Fibroblast of skin of right quadriceps (primary cell): ENCODE measurements at regions not wholly inside any gene's neighbourhood (a gene's known extent, or its start where the extent isn't known, plus 50 kb on each side); places are given as distances from the start of the nearest gene placed in this dataset.

Source experiments
- DNase-seq: peaks from one replicate; pipeline ENCODE4 v3.0.0-alpha.2; 2013

DNA sequence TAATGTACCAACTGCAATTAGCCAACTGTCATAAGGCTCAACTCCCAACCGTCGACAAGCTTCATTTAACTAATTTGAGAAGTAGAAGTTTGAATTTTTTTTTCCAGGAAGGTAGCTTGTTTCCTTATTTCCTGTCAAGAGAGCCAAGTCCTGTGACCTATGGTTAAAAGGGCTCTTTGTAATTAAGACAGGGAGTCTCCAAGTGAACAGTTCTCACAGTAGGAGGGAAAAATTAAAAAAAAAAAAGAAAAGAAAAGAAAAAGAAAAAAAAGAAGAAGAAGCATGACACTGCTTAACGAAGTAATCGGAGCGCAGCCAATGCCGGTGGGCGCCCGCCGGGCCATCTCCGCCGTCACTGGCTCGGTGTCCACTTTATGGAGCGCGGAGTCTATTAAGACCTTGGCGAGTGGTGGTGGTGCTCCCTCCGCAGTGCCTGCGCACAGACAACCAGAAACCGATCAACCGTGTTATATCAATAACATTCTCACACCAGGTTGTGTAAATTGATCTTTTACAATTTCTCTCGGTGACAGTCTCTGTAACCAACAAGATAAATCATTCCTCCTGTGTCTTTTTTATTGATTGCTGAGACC lies 197.2 kb upstream of the POU3F3 start:
- no peak for DNase-seq

DNA sequence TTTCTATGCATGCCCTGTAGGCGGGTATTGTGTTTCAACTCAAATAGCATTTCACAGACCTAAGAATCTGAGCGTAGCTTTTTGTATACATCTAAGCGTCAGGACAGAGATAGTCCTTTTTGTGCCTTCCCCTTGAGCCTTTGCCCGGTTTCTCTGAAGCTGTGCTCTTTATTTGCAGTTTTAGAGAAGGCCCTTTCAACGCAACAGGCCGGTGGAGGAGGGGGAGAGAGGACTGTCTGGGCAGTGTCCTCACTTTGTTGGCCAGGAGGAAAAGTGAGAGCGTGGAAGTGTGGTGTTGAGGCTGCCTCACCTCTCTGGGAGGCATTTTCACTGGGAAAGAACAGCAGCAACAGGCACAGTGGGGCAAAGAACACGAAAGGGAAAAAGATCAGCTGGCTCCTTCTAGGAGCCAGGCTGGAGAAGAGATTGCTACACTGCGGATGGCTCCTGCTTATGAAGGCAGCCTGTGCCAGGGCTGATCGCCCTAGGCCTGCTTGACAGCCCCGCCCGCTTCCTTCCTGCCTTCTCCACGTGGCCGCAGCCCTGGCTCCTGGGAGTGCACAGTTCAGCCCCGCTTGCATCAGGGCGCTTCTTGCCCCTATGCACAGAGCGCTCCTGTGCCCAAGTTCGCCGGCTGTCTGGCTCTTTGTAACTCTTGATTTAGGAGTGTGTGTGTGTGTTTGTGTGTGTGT lies 195.6 kb upstream of the POU3F3 start:
- DNase-seq: no peak

- no peak for DNase-seq
Measured at GRCh38 chr2:104658904-104659591, 194.9 kb upstream of the POU3F3 start.

DNA sequence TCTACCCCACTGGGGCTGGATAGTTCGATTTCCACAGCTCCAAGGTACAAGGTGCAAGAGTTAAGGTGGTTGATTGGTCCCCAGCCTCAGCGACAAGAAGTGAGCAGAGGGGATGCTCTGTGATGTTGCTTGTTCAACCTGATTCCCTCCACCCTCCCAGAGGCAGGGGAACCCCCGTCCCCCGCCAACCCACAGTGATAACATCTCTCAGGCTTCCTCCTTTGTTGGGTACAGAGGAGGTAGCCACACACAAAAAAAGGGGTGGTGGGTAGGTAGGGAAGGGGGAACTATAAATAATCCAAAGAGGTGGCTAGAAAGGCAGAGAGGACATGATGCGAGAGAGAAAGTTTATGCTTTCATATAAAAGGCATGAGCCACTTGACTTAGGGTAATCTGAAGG lies 192.9 kb upstream of the POU3F3 start:
- DNase-seq: no peak

DNA sequence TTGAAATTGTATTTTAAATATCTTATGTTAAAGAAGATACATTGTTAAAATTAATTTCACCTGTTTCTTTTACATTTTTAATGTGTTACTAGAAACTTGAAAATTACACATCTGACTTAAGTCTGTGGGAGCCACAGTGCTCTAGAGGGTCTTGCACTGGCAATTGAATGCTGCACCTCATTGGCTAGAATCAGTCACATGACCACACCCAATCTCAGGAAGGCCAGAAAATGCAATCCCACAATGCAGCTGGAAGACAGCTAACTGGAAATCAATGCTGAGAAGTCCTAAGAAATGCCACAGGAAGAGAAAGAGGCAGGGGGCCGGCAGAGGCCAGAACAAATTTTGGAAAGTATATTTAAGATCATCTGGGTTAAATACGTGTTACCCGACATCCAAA lies 189.2 kb upstream of the POU3F3 start:
- DNase-seq: no peak

DNA sequence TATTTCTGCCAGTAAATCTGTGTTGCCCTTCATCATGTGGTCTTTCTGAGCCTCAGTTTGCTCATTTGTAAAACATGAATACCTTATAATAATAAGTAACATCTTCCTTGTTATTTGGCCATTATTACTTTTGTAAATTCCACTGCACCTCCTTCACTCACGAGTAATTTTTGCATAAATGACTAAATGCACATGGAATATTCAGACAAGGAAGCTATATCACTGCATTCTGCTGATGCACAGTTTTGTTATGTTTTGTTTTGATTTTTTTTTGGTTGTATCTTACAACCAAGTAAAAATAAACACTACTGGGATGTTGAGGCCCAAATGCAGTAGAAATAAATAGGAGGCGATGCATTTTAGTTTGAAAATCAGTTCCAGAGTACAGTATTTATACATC lies 185.3 kb upstream of the POU3F3 start:
- DNase-seq: no peak

- DNase-seq: no peak
Measured at GRCh38 chr2:104673225-104673624, 180.7 kb upstream of the POU3F3 start.

GRCh38 chr2:104678181-104678580 lies 175.7 kb upstream of the POU3F3 start:
- DNase-seq: no peak

- no peak for DNase-seq
Measured at GRCh38 chr2:104685591-104685990, 168.3 kb upstream of the POU3F3 start.

GRCh38 chr2:104687147-104687546 lies 166.8 kb upstream of the POU3F3 start:
- no peak for DNase-seq

DNA sequence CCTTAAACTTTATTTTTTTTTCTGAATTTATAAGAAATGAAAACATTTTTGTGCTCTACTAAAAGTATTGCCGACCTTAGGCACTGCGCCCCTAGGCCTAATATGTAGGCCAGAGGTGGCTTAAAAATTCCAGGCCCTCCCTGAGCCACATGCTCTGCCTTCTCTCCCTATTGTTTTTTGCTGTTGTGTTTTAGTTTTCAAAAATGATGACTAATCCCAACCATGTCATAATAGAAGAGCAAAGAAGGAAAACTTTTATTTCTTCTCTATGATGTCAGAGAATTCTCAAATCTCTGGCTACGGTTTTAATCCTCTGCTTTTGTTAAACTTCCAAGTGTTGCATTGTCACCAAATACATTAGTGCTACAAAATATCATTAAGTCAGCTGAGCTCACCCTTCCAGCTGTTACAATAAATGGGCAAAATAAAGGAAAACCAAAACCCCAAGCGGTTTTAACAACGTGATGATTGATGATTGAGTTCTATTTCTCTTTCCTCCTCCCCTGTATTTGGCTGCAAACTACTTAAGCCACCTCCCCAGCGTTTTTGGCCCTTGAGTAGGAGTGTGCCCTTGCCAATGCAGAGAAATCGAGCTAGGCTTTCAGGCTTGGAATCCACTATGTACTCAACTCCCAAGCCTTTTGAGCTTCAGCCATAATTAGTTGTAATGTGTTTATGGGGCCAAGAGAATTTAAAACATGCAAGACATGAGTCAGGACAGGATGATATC lies 163.5 kb upstream of the POU3F3 start:
- no peak for DNase-seq

DNA sequence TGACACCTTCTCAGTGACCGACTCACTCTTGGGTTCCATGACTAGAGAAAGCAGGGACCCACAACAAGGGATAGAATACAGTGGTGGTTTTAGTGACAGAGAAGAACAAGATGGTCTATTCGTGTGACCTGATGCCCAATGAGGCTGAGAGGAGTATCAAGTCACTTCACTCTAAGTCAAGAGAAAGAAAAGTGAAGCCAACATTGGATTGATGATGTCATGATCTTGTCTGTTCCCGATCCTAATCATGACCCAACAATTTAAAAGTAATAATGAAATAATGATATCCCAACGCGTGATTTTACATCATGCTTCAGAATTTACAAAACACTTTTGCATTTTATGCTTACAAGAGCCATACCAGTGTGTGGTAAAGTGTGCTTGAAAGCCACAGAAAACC lies 155.6 kb upstream of the POU3F3 start:
- DNase-seq: no peak

- no peak for DNase-seq
Measured at GRCh38 chr2:104701411-104701911, 152.5 kb upstream of the POU3F3 start.

- DNase-seq: no peak
Measured at GRCh38 chr2:104702031-104702850, 151.7 kb upstream of the POU3F3 start.

GRCh38 chr2:104703669-104704068 lies 150.2 kb upstream of the POU3F3 start:
- DNase-seq: no peak

- no peak for DNase-seq
Measured at GRCh38 chr2:104704496-104705245, 149.2 kb upstream of the POU3F3 start.

DNA sequence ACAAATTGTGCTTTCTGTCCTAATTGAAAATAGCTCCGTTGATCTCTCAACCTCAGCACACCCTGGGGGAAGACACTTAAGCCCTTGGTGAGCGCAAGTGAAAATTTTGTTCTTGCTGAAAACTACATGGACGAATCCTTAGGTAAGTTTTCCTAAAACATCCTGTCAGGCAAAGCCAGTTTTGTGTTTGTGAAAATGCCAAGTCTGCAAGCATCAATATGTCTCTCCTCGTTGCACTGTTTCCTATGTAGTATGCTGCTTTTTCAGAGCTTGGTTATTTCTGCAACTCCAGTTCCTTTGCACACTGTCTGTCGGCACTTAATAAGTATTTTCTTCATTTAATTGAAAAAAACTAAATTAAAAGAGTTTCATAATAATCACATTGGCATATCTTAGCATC lies 146.9 kb upstream of the POU3F3 start:
- no peak for DNase-seq

GRCh38 chr2:104708967-104709366 lies 144.9 kb upstream of the POU3F3 start:
- DNase-seq: no peak

- no peak for DNase-seq
Measured at GRCh38 chr2:104716061-104716460, 137.9 kb upstream of the POU3F3 start.

GRCh38 chr2:104733226-104733943 lies 120.5 kb upstream of the POU3F3 start:
- DNase-seq: no peak

DNA sequence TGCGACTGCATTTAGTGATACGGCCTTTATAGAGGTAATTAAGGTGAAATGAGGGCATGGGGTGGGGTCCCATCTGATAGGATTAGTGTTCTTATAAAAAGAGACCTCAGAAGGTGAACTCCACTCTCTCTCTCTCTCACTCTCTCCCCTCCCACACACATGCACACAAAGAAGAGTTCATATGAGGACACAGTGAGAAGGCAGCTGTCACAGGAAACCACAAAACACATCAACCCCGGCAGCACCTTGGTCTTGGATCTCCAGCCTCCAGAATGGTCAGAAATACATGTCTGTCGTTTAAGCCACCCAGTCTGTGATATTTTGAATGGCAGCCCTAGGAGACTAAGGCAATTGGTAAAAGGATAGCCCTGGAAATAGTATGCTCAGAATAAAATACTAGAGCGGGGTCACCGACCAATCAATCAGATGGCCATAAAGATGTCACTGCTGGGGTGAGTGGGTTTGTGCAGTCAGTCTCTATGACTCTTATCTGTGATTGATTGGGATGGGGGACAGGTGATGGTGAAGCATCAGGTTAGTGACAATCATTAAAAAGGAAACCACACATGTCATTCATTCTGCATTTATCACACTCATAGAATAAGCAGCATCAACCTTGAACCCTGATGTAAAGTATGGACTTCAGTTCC lies 118.9 kb upstream of the POU3F3 start:
- DNase-seq: no peak
